Left cardiac atrium (tissue), 4 donors: ENCODE measurements at regions not wholly inside any gene's neighbourhood (a gene's known extent, or its start where the extent isn't known, plus 50 kb on each side); places are given as distances from the start of the nearest gene placed in this dataset.

Source experiments
- ATAC-seq, 2 donors: fragments of 200-7000 bp; cut with Tn5 transposase; one replicate each; pipeline ENCODE4 v1.9.1; 2020; ENCODE audit warnings: mild to moderate bottlenecking in 2 of 2, moderate library complexity in 2 of 2
- DNase-seq: peaks from one replicate; pipeline ENCODE4 v3.0.0-alpha.2; 2020
- intact Hi-C, 2 donors: fragments of 100-400 bp; cut with DNase I; formaldehyde crosslinking; loops; one replicate each; pipeline versions ENCODE4 v1.14.1 to v1.15.1; 2022 to 2023
- donor health status: DM: no; HTN: yes; CAD: no.
- donor health status: DM: no; HTN: yes; CAD: no; lungs with severe emphysema.
- donor health status: DM: yes; HTN: yes; CAD: no.
- donor health status: Dilated cardiomyopathy.

DNA sequence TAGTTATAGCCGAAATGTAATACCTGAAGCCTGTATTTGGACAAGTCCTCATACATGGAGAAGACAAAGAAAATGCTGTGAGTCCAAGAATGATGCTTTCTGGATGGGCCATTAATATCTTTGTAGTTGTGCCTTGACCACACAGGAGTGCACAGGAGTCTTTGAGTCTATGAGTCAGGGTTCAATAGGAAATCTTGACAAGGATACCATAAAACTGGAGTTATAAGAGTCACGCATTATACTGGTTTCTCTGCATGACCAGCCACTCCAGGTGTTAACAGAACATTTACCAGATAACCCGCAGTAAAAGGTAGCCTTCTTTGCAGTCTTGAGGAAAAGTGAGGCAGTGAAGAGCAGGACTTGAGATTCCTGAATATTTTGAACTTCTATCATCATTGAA, 464.6 kb upstream of the PKN2 start:
- intact Hi-C loops = no loop called here
- no peak for DNase-seq

DNA sequence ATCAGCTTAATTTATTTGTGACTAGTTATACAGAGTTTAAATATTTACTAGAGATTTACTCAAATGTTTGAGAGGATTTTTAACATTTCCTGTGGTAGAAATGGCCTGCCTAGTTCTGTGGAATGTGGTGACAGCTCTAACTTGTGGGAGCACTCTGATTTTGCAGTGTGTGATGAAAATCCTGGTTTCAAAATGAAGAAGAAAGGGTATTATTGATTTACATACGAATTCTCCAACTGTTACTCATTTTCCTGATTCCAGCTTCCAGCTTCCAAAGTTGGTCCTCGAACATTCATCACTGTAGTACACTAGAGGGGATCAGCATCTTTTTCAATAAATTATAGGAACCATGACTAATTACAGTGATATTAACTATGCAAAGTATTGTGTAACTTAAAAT, 462.7 kb upstream of the PKN2 start:
- no peak for ATAC-seq
- DNase-seq = no peak
- intact Hi-C loops = no loop called here

More for the DNA sequence above, 464.6 kb upstream of the PKN2 start:
- ATAC-seq = no peak

DNA sequence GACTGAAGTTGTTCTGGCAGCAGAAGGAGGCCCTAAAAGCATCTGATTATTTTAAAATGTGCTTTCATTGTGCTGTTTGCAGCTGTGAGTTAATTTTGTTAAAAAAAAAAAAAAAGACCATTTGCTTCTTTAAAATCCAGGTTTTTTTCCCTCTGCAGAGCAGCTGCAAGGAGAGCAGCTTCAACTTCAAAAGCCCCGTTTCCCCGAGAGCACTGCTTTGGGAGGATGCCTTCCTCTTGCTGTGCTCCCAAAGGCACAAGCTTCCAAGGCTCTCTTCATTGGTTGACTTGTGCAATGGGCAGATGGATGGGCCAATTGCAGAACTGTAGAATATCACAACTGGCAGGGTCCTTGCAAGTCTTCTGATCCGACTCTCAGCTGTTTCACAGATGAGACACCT, 459.2 kb upstream of the PKN2 start:
- intact Hi-C loops = no loop called here
- DNase-seq (no peak), ATAC-seq (no peak)

DNA sequence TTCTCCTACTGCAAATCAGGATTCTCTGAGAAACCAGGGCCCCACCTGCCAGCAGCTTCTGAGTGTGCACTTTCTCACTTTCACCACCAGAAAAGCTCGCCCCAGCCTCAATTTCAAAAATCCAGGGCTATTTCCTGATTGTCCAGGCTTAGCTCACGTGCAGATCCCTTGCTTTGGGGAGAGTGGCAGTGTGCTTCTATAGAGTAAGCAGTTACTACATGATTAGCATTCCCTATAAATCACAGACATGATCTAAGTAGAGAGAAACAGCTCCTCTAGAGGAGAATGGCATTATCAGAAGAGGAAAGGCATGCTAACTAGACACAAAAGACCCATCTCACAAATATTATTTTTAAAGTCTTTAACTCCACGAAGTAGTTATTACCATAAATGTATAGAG, 456.0 kb upstream of the PKN2 start:
- DNase-seq (no peak), ATAC-seq (no peak)
- intact Hi-C loops = no loop called here

DNA sequence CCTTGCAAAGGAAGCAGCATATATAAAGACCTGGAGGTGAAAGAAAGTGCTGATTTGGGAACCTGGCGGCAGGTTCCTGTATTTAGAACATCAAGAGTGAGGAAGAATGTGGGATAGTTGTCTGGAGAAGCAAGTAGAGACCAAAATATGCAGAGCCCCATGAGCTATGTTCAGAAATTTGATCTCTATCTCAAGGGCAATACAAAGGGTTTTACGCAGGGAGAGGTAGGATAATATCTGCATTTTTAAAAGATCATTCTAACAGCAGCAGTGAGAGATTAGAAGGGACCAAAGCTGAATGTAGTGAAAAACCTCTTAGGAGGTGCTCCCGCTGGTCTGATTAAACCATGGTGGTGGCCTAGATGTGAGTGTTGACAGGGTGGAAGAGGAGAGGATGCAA, 453.9 kb upstream of the PKN2 start:
- DNase-seq = no peak
- intact Hi-C loops = no loop called here
- ATAC-seq = no peak

DNA sequence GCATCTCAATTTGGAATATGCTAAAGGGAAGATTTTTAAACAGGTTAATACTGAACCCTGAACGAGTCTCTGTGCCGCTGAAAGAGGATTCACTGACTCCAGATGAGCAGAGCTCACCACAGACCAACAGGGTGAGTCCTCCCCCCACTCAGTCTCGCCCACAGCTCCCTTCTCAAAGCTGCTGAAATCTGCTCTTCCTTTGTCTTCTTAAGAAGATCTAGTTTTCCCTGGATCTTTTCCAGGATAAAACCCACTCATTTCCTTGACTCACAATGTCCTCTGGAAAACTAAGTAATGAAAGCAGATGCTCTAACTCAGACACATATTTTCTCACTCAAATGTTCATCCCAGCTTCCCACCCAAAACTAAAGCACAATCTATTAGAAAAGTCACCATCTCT, 447.0 kb upstream of the PKN2 start:
- DNase-seq (no peak), ATAC-seq (peak in 1 of 2 donors; percentile 65)
- intact Hi-C loops = no loop called here

DNA sequence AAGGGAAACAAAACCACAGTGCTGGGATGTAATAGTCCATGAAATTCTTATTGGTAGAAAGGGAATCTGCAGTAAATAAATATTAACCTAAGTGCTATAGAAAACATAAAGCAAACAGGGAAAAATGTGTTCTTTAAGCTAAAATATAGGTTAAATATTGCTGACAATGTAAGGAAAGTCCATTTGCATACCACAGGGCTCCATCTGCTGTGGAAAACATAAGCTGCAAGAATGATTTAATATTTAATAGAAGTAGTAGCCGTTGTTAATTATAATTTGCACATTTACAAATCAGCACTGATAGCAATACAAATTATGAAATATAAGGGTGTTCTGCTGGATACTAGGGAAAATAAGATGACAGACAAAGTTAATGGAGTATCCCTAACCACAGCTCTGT, 444.9 kb upstream of the PKN2 start:
- DNase-seq (no peak), ATAC-seq (no peak)
- intact Hi-C loops = no loop called here

DNA sequence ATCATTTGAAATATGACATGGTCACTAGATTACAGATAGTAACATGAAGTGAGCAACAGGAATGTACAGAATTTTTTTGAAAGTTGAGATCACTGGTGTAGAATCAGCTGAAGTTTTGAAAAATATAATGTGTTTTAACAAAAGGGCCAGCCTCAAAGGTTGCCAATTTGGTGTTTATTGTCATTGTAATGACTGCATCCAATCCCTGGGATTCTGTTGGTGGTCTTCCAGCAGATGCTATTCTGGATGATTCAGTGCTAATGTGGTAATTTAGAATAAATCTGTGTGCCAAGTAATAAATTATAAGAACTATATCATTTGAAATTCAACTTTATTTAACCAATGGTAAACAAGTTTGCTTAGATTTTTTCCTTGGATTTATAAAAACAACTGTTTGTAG, 436.4 kb upstream of the PKN2 start:
- DNase-seq (no peak), ATAC-seq (no peak)
- intact Hi-C loops = no loop called here

DNA sequence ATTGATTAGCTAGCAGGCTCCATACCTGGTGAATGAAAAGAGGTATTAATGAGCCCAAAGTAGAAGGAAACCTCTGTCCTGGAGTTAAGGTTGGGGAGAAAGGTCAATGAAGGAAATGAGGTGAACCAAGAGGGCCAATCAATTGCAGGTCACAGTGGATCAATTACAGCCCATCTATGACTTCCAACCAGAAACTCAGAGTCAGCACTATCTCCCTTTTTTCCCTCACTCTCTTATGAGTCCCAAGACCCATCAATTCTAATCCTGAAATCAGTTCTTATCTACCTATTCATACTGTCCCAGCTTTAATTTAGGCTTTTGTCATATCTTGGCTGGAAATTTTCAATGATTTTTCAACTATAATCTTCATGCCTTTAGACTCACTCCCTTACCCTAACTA, 433.2 kb upstream of the PKN2 start:
- DNase-seq = no peak
- no peak for ATAC-seq
- intact Hi-C loops = no loop called here

DNA sequence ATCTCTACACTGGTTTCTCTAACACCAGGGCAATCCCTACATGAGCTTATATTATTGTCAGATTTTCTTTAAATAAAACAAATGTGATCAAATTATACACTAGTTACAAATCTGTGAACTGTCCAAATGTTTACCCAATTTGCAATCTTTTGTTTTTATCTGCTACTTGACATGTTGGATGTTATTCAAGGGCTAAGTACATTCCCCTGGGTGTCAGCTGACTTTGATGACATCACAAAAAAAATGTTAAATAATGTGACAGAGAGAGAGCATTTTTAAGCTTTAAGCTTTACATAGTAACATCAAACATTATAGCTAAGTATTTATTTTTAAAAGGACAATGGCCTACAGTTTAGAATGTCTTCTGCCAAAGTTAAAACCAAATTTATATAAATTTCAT, 431.3 kb upstream of the PKN2 start:
- no peak for ATAC-seq
- DNase-seq = no peak
- intact Hi-C loops = no loop called here

DNA sequence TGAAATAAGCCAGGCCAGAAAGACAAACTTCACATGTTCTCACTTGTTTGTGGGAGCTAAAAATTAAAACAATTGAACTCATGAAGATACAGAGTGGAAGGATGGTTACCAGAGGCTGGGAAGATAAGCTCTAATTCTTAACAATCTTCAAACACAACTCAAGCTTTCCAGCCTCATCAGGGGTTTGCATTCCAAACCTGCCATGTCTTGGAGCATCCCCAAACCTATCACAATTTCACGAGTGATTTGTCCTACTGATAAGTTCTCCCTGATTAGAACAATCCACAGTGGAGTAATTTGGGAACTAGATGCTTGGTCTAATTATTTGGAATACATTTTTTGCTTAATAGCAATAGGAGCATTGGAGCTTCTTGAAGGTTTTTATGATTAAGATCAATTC, 418.5 kb upstream of the PKN2 start:
- DNase-seq = no peak
- no peak for ATAC-seq
- intact Hi-C loops = no loop called here

DNA sequence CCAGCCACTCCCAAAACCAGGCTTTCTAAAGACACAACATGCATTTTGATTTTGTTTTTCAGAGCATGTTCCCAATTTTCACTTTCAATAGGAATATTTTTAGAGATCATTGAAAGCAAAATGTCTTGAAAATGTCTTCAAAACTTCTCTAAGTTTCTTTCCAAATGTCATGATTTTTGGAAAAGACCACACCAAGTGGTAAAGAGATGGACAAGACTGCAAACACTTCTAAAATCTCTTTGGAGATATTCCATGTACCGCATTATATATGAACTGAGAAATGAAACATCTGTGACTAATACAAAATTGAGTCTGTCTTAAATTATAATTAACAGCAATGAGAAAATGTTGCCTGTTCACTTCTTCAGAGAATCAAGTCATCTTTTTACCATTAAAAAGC, 418.0 kb upstream of the PKN2 start:
- intact Hi-C loops = no loop called here
- ATAC-seq = no peak
- no peak for DNase-seq

DNA sequence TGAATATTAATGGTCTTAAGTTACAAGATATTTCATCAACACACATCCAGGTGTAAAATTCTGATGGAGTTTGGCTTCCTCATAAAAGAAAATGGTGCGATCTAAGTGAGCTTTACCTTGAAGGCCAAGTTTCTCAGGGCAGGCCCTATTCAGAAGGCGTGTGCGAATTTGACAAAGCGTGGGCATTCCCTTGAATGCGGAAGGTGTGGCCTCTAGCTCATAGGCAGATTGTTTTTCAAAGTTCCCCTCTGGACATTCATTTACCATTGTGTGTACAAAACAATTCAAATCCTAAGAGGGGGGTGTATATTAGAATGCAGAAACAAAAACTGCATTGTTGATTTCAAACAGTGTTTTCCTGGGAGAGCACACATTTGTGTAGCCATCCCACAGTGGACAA, 411.9 kb upstream of the PKN2 start:
- no peak for ATAC-seq
- intact Hi-C loops = no loop called here
- DNase-seq = no peak

DNA sequence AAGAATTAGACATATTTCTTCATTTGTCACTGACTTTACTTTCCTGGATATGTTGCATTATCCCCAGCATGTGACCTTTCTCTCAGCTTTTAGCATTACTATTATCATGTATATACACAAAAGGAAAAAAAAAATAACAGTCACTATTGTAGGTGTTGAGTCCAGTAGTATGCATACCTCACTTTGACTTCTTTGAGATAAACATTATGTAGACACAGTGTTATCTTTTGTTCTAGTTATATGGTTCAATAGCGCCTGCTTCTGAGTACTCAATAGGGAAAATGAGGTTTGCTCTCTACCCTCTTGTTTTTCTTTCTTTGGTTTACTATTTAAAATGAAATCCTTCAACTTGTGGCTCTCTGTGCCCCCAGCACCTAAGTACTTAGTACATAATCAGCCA, 409.6 kb upstream of the PKN2 start:
- intact Hi-C loops = no loop called here
- ATAC-seq (no peak), DNase-seq (no peak)

DNA sequence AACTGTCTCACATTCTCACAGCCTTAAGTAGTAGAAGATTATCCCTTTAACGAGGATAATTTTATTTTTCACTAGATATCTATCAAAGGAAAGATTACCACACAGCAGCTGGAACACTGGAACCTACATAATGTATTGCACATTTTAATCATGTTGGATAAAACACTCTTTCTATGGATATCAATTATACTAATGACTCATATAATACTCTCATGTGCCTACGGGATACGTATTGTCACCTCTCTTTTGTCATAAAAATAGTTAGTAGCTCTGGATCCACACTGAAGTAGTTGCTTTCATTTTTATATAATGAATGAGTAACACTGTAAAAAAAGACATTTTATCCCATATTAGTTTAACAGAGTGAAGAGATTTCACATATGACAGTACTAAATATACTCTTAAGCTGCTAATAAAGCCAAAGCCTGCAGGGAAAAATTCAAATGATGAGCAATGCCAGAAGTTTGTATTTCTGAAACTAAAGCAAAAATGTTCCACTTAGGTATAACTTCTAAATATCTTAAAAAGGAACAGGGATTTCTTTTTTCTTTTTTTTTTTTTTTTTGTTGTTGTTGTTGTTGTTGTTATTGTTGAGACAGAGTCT, 408.7 kb upstream of the PKN2 start:
- intact Hi-C loops = no loop called here
- ATAC-seq (no peak), DNase-seq (no peak)

DNA sequence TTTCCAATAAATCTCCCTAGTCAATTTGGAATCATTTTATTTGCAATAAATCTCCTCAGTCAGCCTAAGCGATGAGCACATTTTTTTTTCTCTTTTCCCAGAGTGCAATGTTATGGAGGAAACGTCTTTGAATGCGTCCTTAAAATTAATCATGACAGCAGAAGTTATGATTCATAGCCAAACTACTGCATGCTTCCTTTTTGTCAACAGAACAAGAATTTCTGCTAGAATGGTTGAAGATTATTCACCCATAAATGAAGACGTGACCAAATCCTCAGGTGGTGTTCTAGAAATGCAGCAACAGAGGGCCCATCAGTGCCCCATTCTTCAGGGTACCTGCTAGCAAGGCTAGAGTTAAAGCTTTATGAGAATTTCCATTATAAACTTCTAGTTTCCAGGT, 407.9 kb upstream of the PKN2 start:
- intact Hi-C loops = no loop called here
- peak in 1 of 2 donors; percentile 26 for ATAC-seq
- no peak for DNase-seq

DNA sequence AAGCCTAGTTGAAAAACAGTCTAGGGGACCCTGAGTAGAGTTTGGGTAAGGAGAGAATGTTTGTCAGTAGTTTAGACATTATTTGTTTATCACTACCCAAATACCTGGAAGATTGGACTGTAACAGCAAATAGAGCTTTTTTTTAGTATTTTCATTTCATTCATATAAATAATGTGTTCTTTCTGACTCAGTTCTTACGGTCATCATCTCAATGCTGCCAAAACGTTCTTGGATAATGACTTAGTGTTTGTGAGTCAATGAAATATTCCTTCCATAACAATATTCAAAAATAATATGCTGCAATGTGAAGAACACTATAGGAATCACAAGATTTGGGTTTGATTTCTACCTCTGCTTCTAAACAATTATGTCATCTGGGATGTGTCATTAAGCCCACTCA, 400.0 kb upstream of the PKN2 start:
- intact Hi-C loops = no loop called here
- no peak for ATAC-seq
- DNase-seq = no peak

DNA sequence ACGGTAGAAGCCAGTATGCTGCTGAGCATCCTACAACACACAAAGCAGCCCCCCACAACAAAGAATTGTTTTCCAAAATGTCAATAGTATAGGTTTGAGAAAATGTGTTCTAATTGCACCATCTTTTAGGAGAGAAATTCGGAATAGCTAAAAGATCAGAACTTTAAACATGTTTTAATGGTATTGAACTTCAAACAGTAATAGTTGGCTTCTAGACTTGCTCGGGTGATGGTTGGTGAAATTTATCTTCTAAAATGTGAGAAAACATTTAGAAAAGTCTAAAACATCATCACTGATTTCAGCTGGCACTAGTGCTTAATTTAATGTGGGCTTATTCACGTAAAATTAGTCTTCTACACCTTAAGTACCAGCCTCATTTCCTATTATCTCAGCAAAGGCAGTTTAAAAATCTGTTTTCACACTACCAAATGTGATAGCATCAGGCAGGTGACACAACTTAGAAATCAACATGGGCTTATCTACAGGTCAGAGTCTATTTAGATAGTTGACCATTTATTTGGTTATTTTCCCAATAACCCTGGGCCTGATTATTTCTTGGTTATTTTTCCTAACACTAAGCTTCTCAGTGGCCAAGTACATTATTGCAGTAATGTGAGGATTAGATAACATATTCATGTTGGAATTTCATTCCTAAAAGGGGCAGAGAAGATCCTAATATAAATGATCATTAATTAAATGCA, 399.3 kb upstream of the PKN2 start:
- DNase-seq = no peak
- ATAC-seq = no peak
- intact Hi-C loops = no loop called here

DNA sequence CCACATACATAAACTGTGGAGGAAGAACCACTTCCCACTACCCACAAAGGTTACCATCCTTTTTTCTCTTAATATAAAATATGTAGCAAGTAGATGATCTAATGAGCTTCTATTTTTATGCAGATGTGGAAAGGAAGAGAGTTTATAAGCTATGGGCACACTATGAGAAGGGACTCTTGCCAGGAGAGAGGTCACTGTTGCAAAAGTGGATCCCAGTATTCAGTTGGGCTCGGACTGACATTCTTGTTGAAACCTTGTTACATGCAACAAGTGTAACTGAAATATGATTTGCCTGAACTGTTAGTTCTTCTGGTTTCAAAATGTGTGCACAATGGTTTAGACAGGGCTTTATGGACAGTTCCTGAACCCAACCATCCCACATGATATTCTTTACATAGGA, 397.4 kb upstream of the PKN2 start:
- ATAC-seq = peak in 1 of 2 donors; percentile 47
- no peak for DNase-seq
- intact Hi-C loops = no loop called here

DNA sequence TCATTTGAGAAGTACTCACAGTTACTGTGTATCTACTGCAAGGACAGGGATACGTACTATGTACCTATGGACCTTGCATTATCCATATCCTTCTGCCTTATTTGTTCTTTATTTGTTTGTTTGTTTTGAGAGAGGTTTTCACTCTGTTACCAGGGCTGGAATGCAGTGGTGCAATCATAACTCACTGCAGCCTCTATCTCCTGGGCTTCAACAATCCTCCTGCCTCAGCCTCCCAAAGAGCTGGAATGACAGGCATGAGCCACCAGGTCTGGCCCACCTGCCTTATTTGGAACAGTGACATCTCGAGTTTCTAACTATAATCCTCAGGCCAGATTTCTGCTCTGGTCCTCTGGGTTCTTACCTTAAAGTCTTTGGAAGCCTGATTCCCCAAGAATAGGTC, 395.5 kb upstream of the PKN2 start:
- ATAC-seq (no peak), DNase-seq (no peak)
- intact Hi-C loops = no loop called here

DNA sequence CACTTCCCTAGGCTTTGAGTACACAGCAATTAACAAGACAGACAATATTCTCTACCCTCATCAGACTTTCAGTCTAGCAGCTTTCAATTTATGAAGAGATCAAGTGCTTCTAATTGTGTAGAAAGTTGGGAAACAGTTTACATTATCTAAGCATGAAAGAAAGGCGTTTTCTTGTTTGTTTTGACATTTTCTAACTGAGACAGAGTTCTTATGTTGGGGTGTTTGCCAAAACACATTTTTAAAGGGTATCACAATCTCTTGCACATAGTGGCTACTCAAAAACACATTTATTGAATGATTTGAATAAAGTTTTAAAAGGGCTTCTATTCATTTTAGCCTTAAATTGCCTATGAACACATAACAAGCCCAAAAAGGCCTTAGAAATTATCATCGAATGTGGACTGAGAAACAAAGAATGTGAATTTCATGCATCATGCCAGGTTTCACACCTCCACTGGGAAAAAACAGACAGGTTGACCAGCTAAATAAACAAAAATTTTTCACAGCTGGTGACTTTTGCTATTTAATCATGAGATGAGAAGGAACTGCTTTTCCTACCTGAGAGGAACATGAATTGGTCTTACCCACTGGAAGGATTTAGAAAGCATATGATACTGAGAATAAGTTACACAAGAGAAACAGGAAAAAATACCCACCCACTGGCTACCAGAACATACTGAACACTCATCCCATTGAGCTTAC, 394.5 kb upstream of the PKN2 start:
- ATAC-seq = no peak
- intact Hi-C loops = loop anchor here in 1 of 2 donors (10.0 kb wide), 1 partner anchor 1165 kb away; no protein-coding TSS in a partner anchor
- DNase-seq = no peak
